ENCODE measurements at regions not wholly inside any gene's neighbourhood (a gene's known extent, or its start where the extent isn't known, plus 50 kb on each side); places are given as distances from the start of the nearest gene placed in this dataset.
"Not testable (repeated sequence)": the region's sequence is repeated elsewhere in the genome, so short reads cannot be mapped to it uniquely, and the experiment has no call there.

DNA sequence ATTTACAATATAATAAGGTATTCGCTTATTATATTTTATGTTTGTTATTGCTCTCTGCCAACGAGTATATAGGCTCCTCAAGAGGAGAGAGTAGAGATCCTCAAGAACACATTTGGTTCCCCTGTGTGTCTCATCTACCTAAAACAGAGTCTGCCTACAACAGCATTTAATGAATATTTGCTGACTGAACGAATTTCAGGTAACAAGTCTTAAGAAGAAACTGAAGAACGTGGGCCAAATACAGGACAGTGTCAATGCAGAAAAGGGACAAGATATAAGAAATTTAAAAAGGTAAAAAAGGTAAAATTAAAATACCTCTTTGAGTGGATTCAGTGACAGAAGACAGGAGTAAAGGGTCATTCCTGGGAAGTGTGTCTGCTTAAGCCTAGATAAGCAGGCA, 129.2 kb downstream of the HNMT start:
- TF ChIP-seq, protein P1, sequence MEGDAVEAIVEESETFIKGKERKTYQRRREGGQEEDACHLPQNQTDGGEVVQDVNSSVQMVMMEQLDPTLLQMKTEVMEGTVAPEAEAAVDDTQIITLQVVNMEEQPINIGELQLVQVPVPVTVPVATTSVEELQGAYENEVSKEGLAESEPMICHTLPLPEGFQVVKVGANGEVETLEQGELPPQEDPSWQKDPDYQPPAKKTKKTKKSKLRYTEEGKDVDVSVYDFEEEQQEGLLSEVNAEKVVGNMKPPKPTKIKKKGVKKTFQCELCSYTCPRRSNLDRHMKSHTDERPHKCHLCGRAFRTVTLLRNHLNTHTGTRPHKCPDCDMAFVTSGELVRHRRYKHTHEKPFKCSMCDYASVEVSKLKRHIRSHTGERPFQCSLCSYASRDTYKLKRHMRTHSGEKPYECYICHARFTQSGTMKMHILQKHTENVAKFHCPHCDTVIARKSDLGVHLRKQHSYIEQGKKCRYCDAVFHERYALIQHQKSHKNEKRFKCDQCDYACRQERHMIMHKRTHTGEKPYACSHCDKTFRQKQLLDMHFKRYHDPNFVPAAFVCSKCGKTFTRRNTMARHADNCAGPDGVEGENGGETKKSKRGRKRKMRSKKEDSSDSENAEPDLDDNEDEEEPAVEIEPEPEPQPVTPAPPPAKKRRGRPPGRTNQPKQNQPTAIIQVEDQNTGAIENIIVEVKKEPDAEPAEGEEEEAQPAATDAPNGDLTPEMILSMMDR (IDR thresholded peaks at IDR 0.05) = no peak
- no peak for TF ChIP-seq POLR2A (IDR thresholded peaks at IDR 0.05)
- DNase-seq (ENCODE audit: low spot score in 2 of 2) = no peak
- no peak overlapping the region for H3K4me3 ChIP-seq (ENCODE audit: low read depth, poor library complexity, severe bottlenecking)
- WGBS, 2 donors = 85 to 89% methylated on average over 4 of the region's 4 CpGs
- intact Hi-C loops (cut with DNase I; ENCODE audit: low total_unique reads) = loop anchor here (10.0 kb wide), 1 partner anchor 691 kb away; the partner anchor contains the start of gene NXPH2

DNA sequence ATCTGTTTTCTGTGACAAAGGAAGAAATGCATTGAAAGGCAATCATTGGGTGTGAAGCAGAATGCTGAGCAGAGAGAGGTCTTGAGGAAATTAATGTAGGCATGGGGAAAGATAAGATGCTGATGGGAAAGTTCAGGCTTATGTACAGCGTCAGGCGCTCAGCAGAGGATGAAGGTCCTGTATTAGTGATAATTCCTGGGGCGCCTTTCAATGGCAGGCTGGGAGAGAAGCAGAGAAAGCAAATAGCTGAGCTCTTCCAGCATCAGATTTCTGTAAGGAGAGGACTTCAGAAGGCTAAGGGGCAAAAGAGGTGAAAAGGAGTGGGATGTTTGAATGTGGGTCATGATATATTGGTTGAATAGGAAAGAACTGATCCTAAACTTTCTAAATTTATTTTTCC, 129.8 kb downstream of the HNMT start:
- H3K4me3 ChIP-seq (ENCODE audit: low read depth, poor library complexity, severe bottlenecking) = no peak overlapping the region
- WGBS, 2 donors = 86 to 91% methylated on average over 3 of the region's 3 CpGs
- TF ChIP-seq, protein P1 (IDR thresholded peaks at IDR 0.05) = no peak
- TF ChIP-seq POLR2A (IDR thresholded peaks at IDR 0.05) = no peak
- no peak for DNase-seq (ENCODE audit: low spot score in 2 of 2)
- intact Hi-C loops (cut with DNase I; ENCODE audit: low total_unique reads) = loop anchor here (10.0 kb wide), 1 partner anchor 691 kb away; the partner anchor contains the start of gene NXPH2

DNA sequence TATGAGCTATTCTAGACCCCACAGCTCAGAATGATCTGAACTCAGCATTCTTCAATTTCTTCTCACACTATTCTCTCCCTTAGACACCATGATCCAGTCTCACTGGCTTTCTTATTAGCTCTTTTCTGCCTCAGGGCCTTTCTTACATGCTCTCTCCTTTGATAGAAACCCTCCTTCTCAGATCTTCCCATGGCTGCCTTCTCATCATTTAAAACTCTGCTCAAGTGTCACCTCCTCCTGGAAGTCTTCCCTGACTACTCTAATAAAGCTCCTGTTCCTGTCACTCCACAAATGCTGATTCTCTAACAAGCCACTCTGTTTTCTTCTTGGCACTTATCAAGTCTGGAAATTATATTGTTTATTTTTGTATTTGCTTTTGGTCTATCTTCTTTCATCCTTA, 131.1 kb downstream of the HNMT start:
- TF ChIP-seq, protein P1 (IDR thresholded peaks at IDR 0.05) = no peak
- no peak for TF ChIP-seq POLR2A (IDR thresholded peaks at IDR 0.05)
- no peak overlapping the region for H3K4me3 ChIP-seq (ENCODE audit: low read depth, poor library complexity, severe bottlenecking)
- intact Hi-C loops (cut with DNase I; ENCODE audit: low total_unique reads) = loop anchor here (10.0 kb wide), 1 partner anchor 689 kb away; the partner anchor contains the start of gene NXPH2
- no peak for DNase-seq (ENCODE audit: low spot score in 2 of 2)

DNA sequence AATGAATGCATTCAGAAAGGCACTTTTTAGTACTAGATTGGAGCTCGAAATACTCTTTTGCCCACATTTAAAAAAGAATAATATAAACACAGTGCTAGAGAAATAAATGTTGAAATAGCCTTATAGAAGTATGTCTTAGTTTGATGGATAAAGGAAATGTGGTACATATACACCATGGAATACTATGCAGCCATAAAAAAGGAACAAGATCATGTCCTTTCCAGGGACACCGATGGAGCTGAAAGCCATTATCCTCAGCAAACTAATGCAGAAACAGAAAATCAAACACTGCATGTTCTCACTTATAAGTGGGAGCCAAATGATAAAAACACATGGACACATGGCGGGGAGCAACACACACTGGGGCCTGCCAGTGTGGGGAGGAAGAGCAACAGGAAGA, 135.0 kb downstream of the HNMT start:
- DNase-seq (ENCODE audit: low spot score in 2 of 2); H3K4me3 ChIP-seq (ENCODE audit: low read depth, poor library complexity, severe bottlenecking): not testable (repeated sequence)
- 96 to 97% methylated on average over 3 of the region's 3 CpGs for WGBS, 2 donors
- intact Hi-C loops (cut with DNase I; ENCODE audit: low total_unique reads) = loop anchor here (10.0 kb wide), 1 partner anchor 686 kb away; the partner anchor contains the start of gene NXPH2

DNA sequence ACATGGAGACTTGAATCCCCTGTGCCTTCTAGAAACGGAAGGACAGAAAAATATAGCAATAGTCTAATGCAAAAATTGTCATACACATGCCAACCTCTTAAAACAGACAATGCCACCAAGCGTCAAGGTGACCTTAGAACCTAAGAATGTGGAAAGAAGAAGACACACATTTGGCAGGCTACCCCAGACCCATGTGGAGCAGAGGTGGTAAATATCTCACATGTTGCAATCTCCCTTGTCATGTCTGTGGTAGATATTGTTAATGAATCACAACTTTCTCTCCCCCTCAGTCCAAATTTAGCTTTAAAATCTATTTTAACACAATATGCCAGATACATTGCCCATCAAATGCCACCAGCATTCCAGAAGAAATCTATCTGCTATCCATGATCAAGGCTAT, 137.4 kb downstream of the HNMT start:
- TF ChIP-seq, protein P1 (IDR thresholded peaks at IDR 0.05) = no peak
- no peak for TF ChIP-seq POLR2A (IDR thresholded peaks at IDR 0.05)
- no peak overlapping the region for H3K4me3 ChIP-seq (ENCODE audit: low read depth, poor library complexity, severe bottlenecking)
- no peak for DNase-seq (ENCODE audit: low spot score in 2 of 2)
- intact Hi-C loops (cut with DNase I; ENCODE audit: low total_unique reads) = no loop called here
- 59 to 67% methylated on average over 2 of the region's 2 CpGs for WGBS, 2 donors

DNA sequence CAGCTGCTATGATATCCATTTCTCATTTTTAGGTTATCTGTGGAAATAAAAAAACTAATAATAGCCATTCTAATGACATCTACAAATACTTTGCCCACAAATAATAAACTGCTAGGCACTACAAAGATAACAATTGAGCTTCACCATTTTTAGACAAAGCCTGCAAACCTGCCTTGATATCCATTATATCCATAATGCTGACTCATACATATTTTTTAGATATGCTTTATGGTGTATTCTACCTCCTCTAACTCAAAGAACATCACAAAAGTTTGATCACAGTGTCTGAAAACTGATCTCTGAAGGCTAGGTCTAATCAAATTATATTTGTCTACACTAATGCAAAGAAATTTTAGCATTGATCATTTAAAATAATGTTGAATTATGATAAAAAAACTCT, 138.4 kb downstream of the HNMT start:
- intact Hi-C loops (cut with DNase I; ENCODE audit: low total_unique reads) = no loop called here
- no peak overlapping the region for H3K4me3 ChIP-seq (ENCODE audit: low read depth, poor library complexity, severe bottlenecking)
- TF ChIP-seq, protein P1 (IDR thresholded peaks at IDR 0.05) = no peak
- TF ChIP-seq POLR2A (IDR thresholded peaks at IDR 0.05) = no peak
- no peak for DNase-seq (ENCODE audit: low spot score in 2 of 2)

All from lower leg skin (tissue), 4 donors.